GM12891 (cell line): ENCODE measurements at regions not wholly inside any gene's neighbourhood (a gene's known extent, or its start where the extent isn't known, plus 50 kb on each side); places are given as distances from the start of the nearest gene placed in this dataset.
"Not testable (repeated sequence)": the region's sequence is repeated elsewhere in the genome, so short reads cannot be mapped to it uniquely, and the experiment has no call there.

ENCODE experiments used
- DNase-seq: peaks from one replicate; pipeline ENCODE4 v3.0.0; 2011; ENCODE audit warnings: low spot score; ENCODE audit not compliant: insufficient read length
- FAIRE-seq: peaks from 2 replicates; lab custom pipeline; 2011; peaks lifted over from hg19 to GRCh38; lab: Jason Lieb, UNC
- PAX5 ChIP-seq: IDR thresholded peaks from 2 replicates; pipeline ENCODE4 v1.6.1; 2011; ENCODE audit warnings: low read length, moderate library complexity, mild to moderate bottlenecking; ENCODE audit not compliant: insufficient read depth, severe bottlenecking
- POLR2A ChIP-seq: IDR thresholded peaks from 2 replicates; pipeline ENCODE4 v1.6.1; 2011; ENCODE audit warnings: low read depth, low read length, control low read depth
- POLR2AphosphoS5 ChIP-seq: IDR thresholded peaks from 2 replicates; pipeline ENCODE4 v1.6.1; 2011; ENCODE audit warnings: low read depth, low read length, control low read depth
- POU2F2 ChIP-seq: IDR thresholded peaks from 2 replicates; pipeline ENCODE4 v1.6.1; 2011; ENCODE audit warnings: low read depth, mild to moderate bottlenecking, control low read depth, low read length, moderate library complexity
- SPI1 ChIP-seq: IDR thresholded peaks from 2 replicates; pipeline ENCODE4 v1.6.1; 2011; ENCODE audit warnings: low read depth, low read length, control low read depth
- TAF1 ChIP-seq: IDR thresholded peaks from 2 replicates; pipeline ENCODE4 v1.6.1; 2011; ENCODE audit warnings: low read depth, low read length, control low read depth

GRCh38 chr9:96067600-96067999 is 192.1 kb downstream of the ERCC6L2 start:
- DNase-seq, result no peak
- no peak for TF ChIP-seq PAX5
- TF ChIP-seq TAF1, result no peak
- TF ChIP-seq SPI1, result no peak
- TF ChIP-seq POLR2AphosphoS5, result no peak
- no peak for TF ChIP-seq POLR2A
- no peak for TF ChIP-seq POU2F2
- FAIRE-seq, result no peak

GRCh38 chr9:96067004-96067403 is 191.5 kb downstream of the ERCC6L2 start:
- DNase-seq (no peak), FAIRE-seq (no peak)
- TF ChIP-seq PAX5, result no peak
- no peak for TF ChIP-seq POU2F2
- TF ChIP-seq POLR2AphosphoS5, result no peak
- no peak for TF ChIP-seq SPI1
- no peak for TF ChIP-seq TAF1
- TF ChIP-seq POLR2A, result no peak

- DNase-seq (no peak), FAIRE-seq (no peak)
- TF ChIP-seq PAX5 (no peak), TAF1 (no peak), POLR2A (no peak), POU2F2 (no peak), SPI1 (no peak), POLR2AphosphoS5 (no peak)
Measured at GRCh38 chr9:96065482-96066251, 190.2 kb downstream of the ERCC6L2 start.

DNA sequence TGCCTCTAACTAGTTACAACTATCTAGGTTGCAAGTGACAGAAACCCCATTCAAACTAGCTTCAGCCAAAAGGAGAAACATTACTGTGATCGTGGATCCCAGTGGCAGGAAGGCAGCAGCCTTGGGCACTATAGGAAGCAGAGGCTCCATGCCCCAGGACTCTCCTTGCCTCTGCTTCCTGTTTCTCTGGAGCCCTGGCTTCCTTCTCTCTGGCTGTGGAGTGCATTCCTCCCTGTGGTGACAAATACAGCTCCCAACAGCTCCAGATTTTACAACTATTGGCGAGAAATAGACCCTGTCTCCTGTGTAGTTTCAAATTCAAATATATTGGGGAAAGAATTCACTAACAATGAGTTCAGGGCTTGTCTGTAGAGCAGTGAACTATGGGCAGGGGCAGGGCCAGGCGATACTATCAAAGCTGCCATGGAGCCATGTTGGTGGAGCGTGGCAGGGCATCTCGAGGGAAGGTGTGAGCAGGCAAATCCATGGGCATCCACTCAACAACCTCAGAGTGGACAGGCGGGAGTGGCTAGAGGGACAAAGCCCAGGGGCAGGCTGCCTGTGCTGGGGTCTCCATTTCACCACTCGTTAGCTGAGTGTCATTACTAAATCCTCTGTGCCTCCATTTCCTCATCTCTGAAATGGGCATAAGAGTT is 189.5 kb downstream of the ERCC6L2 start:
- DNase-seq (no peak), FAIRE-seq (no peak)
- no peak for TF ChIP-seq TAF1
- TF ChIP-seq POLR2AphosphoS5, result no peak
- no peak for TF ChIP-seq POLR2A
- TF ChIP-seq SPI1, result no peak
- no peak for TF ChIP-seq POU2F2
- no peak for TF ChIP-seq PAX5

GRCh38 chr9:96062854-96063253 is 187.4 kb downstream of the ERCC6L2 start:
- no peak for DNase-seq
- TF ChIP-seq POU2F2 (no peak), POLR2A (no peak), TAF1 (no peak), SPI1 (no peak), PAX5 (no peak), POLR2AphosphoS5 (no peak)
- no peak for FAIRE-seq

GRCh38 chr9:96062031-96062430 is 186.5 kb downstream of the ERCC6L2 start:
- TF ChIP-seq POLR2A (no peak), POU2F2 (no peak), TAF1 (no peak), POLR2AphosphoS5 (no peak), PAX5 (no peak), SPI1 (no peak)
- DNase-seq (no peak), FAIRE-seq (no peak)

DNA sequence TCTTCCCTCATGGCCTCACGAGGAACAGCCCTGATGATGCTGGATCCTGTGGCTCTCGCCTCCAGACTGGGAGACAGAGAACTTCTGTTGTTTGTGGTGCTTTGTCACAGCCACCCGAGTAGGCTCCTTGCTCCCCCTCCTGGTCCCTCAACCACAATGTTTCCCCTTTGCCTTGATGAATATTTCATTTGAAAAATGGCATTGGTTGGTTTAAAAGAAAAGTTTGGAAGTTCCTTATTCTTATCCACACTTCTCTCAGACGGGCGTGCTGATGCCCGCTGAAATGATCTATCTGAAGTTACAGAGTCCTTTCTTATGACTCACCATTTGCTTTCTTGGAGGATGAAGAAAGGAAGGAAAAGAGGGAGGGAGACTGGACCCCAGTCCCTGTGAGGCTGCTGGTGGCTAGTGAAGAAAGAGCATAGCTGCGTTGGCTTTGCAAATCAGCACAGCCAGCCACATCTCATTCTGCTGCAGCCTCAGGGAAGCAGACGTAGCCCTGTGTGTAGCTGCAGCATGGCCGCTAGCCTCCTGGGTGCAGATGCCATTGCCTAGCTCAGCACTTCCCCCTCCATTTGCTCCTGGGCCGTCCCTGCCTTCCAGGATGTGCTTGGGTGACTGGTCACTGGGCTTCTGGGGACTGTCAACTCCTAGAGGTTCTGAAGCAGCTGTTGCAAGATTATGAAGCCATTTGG is 185.9 kb downstream of the ERCC6L2 start:
- DNase-seq (peak; percentile 32), FAIRE-seq (no peak)
- TF ChIP-seq POLR2AphosphoS5 (no peak), POLR2A (no peak), SPI1 (no peak), PAX5 (no peak), TAF1 (no peak)

DNA sequence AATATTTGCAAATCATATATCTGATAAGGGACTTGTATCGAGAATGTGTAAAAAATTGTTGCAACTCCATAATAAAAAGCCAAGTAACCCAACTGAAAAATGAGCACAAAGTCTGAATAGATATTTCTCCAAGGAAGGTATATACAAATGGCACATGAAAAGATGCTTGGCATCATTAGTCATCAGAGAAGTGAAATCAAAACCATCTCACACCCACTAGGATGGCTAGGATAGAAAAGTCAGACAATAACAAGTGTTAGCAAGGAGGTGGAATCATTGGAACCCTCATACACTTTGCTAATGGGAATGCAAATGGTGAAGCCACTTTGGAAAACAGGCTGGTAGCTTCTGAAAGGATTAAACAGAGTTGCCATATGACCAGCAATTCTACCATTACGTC is 182.7 kb downstream of the ERCC6L2 start:
- DNase-seq (no peak), FAIRE-seq (no peak)
- no peak for TF ChIP-seq SPI1
- TF ChIP-seq PAX5, result no peak
- TF ChIP-seq TAF1, result no peak
- no peak for TF ChIP-seq POLR2A
- TF ChIP-seq POLR2AphosphoS5, result no peak

- DNase-seq (no peak), FAIRE-seq (no peak)
- no peak for TF ChIP-seq PAX5
- TF ChIP-seq TAF1, result no peak
- no peak for TF ChIP-seq SPI1
- TF ChIP-seq POU2F2, result no peak
- TF ChIP-seq POLR2A, result no peak
- TF ChIP-seq POLR2AphosphoS5, result no peak
Measured at GRCh38 chr9:96057155-96057554, 181.7 kb downstream of the ERCC6L2 start.

DNA sequence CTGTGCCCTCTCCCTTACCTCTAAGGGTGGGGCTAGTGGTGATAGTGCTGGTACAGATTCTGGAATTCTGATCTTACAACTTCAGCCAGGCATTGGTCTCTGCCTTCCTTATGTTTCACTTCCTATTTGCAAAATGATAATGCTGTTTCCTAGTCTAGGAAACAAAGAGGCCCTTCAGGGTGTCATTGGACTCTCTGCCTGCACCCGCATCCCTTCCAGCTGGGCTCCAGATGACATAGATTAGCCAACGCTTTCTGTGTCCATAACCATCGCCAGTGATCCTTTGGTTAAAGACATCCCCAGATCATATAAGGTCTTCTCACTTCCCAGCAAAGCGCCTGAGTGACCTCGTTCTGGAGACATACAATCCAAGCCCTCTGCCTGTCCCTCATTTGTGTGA is 180.7 kb downstream of the ERCC6L2 start:
- TF ChIP-seq POU2F2 (no peak), POLR2A (no peak), SPI1 (no peak; the same call in 1 of the 2 replicates), POLR2AphosphoS5 (no peak), TAF1 (no peak), PAX5 (no peak)
- no peak for FAIRE-seq
- DNase-seq, result no peak

DNA sequence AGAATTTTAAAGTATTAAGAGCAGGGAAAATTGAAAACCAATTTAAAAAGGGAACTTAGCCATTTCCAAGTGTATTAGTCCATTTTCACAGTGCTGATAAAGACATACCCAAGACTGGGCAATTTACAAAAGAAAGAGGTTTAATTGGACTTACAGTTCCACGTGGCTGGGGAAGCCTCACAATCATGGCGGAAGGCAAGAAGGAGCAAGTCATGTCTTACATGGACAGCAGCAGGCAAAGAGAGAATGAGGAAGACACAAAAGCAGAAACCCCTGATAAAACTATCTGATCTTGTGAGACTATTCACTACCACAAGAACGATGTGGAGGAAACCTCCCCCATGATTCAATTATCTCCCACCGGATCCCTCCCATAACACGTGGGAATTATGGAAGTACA is 178.8 kb downstream of the ERCC6L2 start:
- DNase-seq, FAIRE-seq: not testable (repeated sequence)
